ENCODE measurements at regions not wholly inside any gene's neighbourhood (a gene's known extent, or its start where the extent isn't known, plus 50 kb on each side); places are given as distances from the start of the nearest gene placed in this dataset.

- no peak for TF ChIP-seq REST (IDR thresholded peaks at IDR 0.05; ENCODE audit: low read depth, low read length)
Observed at GRCh38 chr15:70294731-70295305, 197.1 kb upstream of the TLE3 start (continued).

- no peaks in the 10 kb centered on the region for H3K36me3 ChIP-seq (ENCODE audit: control insufficient read depth in 2 of 2, insufficient read depth in 2 of 2, low read length in 1 of 2)
- RAD21 ChIA-PET (ENCODE audit: unreplicated experiment), result interaction anchor here (0.5 kb wide), 1 partner anchor 202 kb away, joined by 5 read pairs; no protein-coding TSS in a partner anchor
- H3K4me2 ChIP-seq (ENCODE audit: control insufficient read depth, insufficient read depth), result no peak overlapping the region
- no peak overlapping the region for H2AFZ ChIP-seq (ENCODE audit: control insufficient read depth, low read depth, low read length)
- in situ Hi-C loops (cut with MboI) (no loop called here), intact Hi-C loops (cut with micrococcal nuclease; ENCODE audit: unreplicated experiment) (no loop called here)
- H3K27ac ChIP-seq (ENCODE audit: control insufficient read depth, insufficient read depth), result no peak overlapping the region
- BruUV-seq (replicated peaks), result no TSS peak
- no peak for ATAC-seq
- H3K9me3 ChIP-seq (replicated peaks; ENCODE audit: control insufficient read depth, insufficient read depth, low read length), result no peaks in the 10 kb centered on the region
- no peak overlapping the region for H3K9ac ChIP-seq (ENCODE audit: control insufficient read depth, insufficient read depth, low read length)
- no peak for DNase-seq (ENCODE audit: low read depth, low spot score)
- CTCF ChIA-PET, result no interaction called here
- H3K4me1 ChIP-seq (ENCODE audit: control insufficient read depth, insufficient read depth, low read length), result no peaks in the 10 kb centered on the region
- SMC1A ChIA-PET (ENCODE audit: uncharacterized antibody, unreplicated experiment), result interaction anchor here (0.7 to 1.5 kb wide), 3 partner anchors 15 to 68 kb away, joined by 3 to 4 read pairs (median 3); no protein-coding TSS in a partner anchor
- FAIRE-seq, result no peak
- no peaks in the 10 kb centered on the region for H3K79me2 ChIP-seq (ENCODE audit: control insufficient read depth, insufficient read depth, low read length)
- no peaks in the 10 kb centered on the region for H4K20me1 ChIP-seq (ENCODE audit: control insufficient read depth, insufficient read depth)
- H3K4me3 ChIP-seq, result no peak overlapping the region
- POLR2A ChIA-PET, result no interaction called here
- WGBS (ENCODE audit: insufficient coverage, insufficient replicate concordance, low lambda C conversion rate, missing lambda C conversion rate), result 63% methylated on average over 10 of the region's 10 CpGs
- no peaks in the 10 kb centered on the region for H3K27me3 ChIP-seq (replicated peaks in 1 of 2; ENCODE audit: control insufficient read depth in 2 of 2, insufficient read depth in 2 of 2, low read length in 1 of 2)
- TF ChIP-seq POLR2A (IDR thresholded peaks at IDR 0.05; ENCODE audit: low read depth, low read length) (no peak), MAX (IDR thresholded peaks at IDR 0.05; ENCODE audit: low read depth, low read length) (no peak), SPI1 (IDR thresholded peaks at IDR 0.05; ENCODE audit: borderline replicate concordance, insufficient read depth, low read depth, low read length) (no peak), FOXM1 (IDR thresholded peaks at IDR 0.05; ENCODE audit: low read depth, low read length) (no peak), RELA (IDR thresholded peaks at IDR 0.05; ENCODE audit: borderline replicate concordance, partially characterized antibody) (no peak), SUPT20H (IDR thresholded peaks at IDR 0.05; ENCODE audit: borderline replicate concordance, control insufficient read depth, low read depth, low read length) (no peak), POLR2AphosphoS2 (IDR thresholded peaks at IDR 0.05; ENCODE audit: low read depth, low read length) (no peak), ZSCAN29 (IDR thresholded peaks at IDR 0.05) (no peak), SIN3A (IDR thresholded peaks at IDR 0.05; ENCODE audit: low read depth, low read length) (no peak), ZNF384 (IDR thresholded peaks at IDR 0.05; ENCODE audit: borderline replicate concordance, low read depth, low read length) (no peak), NKRF (conservative IDR thresholded peaks at IDR 0.05) (no peak), JUNB (IDR thresholded peaks at IDR 0.05) (no peak)
Observed at GRCh38 chr15:70293591-70294470, 196.1 kb upstream of the TLE3 start.
